Breast epithelium (tissue), 4 donors: ENCODE measurements at regions not wholly inside any gene's neighbourhood (a gene's known extent, or its start where the extent isn't known, plus 50 kb on each side); places are given as distances from the start of the nearest gene placed in this dataset.

Source experiments
- DNase-seq, 2 donors: peaks; one replicate each; pipeline ENCODE4 v3.0.0-alpha.2; 2019; ENCODE audit warnings: low spot score in 2 of 2
- H3K27ac ChIP-seq, 2 donors: fragments of 200-600 bp; sonication (generic) in 1 of 2; one replicate each; pipeline ENCODE4 v1.5.1; 2016 to 2019; ENCODE audit warnings: mild to moderate bottlenecking in 1 of 2
- H3K27me3 ChIP-seq, 2 donors: fragments of 200-600 bp; sonication (generic) in 1 of 2; one replicate each; pipeline versions ENCODE4 v1.5.1 to v1.6.0; 2017 to 2019; ENCODE audit warnings: control low read depth in 1 of 2, mild to moderate bottlenecking in 1 of 2
- H3K36me3 ChIP-seq: fragments of 200-600 bp; one replicate; pipeline ENCODE4 v1.5.1; 2019
- H3K4me1 ChIP-seq, 2 donors: fragments of 200-600 bp; sonication (generic); one replicate each; pipeline ENCODE4 v1.5.1; 2016 to 2019; ENCODE audit warnings: control low read depth in 1 of 2
- H3K4me3 ChIP-seq, 3 donors: fragments of 200-600 bp; sonication (generic); 1 replicate in 2 of 3; 2 replicates in 1 of 3; pipeline ENCODE4 v1.5.1; 2016 to 2019; ENCODE audit warnings: mild to moderate bottlenecking in 3 of 3, moderate library complexity in 2 of 3
- H3K9me3 ChIP-seq, 2 donors: fragments of 200-600 bp; sonication (generic) in 1 of 2; one replicate each; pipeline ENCODE4 v1.5.1; 2016 to 2019; ENCODE audit warnings: control low read depth in 1 of 2
- POLR2A ChIP-seq: fragments of 450-650 bp; IDR thresholded peaks from one replicate; pipeline ENCODE4 v1.6.1; 2016; ENCODE audit warnings: antibody characterized with exemption, mild to moderate bottlenecking, moderate library complexity
- POLR2AphosphoS5 ChIP-seq, 3 donors: sonication (generic); formaldehyde crosslinking; IDR thresholded peaks; one replicate each; pipeline ENCODE4 v1.6.1; 2017; ENCODE audit warnings: antibody characterized with exemption in 3 of 3
- intact Hi-C: fragments of 100-400 bp; cut with DNase I; formaldehyde crosslinking; loops from one replicate; pipeline ENCODE4 v1.15.1; 2023; ENCODE audit warnings: low total_unique reads
- TF ChIP-seq, protein P1 (sequence below), 3 donors: fragments of 450-650 bp; IDR thresholded peaks; one replicate each; pipeline ENCODE4 v1.5.1; 2016 to 2017; ENCODE audit warnings: antibody characterized with exemption in 3 of 3, mild to moderate bottlenecking in 3 of 3, moderate library complexity in 3 of 3

DNA sequence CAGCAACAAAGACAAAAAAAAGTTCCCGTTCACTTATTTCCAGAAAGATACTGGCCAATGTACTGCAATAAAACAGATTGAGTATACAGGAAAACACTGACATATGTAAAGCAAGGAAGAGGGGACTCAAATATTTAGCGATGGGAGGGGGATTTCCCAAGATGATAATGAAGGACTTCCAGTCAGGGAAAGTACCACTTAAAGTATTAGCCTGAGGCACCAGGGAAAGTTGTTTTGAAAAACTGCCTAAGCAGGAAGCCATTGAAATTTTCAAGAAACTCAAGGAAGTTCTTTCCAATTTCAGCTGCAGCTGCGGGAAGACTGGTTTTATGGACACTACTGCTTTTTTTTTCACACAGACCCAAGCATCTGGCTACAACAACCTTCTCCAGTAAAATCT lies 1007.4 kb upstream of the NOVA1 start:
- no peaks in the 10 kb centered on the region for H3K4me1 ChIP-seq
- intact Hi-C loops, result no loop called here
- no peak overlapping the region for H3K4me3 ChIP-seq
- H3K27me3 ChIP-seq, result no peaks in the 10 kb centered on the region
- no peaks in the 10 kb centered on the region for H3K9me3 ChIP-seq
- no peak overlapping the region for H3K27ac ChIP-seq
- TF ChIP-seq POLR2A, result no peak
- TF ChIP-seq POLR2AphosphoS5 (IDR thresholded peaks at IDR 0.05), result no peak
- TF ChIP-seq, protein P1, sequence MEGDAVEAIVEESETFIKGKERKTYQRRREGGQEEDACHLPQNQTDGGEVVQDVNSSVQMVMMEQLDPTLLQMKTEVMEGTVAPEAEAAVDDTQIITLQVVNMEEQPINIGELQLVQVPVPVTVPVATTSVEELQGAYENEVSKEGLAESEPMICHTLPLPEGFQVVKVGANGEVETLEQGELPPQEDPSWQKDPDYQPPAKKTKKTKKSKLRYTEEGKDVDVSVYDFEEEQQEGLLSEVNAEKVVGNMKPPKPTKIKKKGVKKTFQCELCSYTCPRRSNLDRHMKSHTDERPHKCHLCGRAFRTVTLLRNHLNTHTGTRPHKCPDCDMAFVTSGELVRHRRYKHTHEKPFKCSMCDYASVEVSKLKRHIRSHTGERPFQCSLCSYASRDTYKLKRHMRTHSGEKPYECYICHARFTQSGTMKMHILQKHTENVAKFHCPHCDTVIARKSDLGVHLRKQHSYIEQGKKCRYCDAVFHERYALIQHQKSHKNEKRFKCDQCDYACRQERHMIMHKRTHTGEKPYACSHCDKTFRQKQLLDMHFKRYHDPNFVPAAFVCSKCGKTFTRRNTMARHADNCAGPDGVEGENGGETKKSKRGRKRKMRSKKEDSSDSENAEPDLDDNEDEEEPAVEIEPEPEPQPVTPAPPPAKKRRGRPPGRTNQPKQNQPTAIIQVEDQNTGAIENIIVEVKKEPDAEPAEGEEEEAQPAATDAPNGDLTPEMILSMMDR (IDR thresholded peaks at IDR 0.05), result no peak
- no peak for DNase-seq
- H3K36me3 ChIP-seq, result no peaks in the 10 kb centered on the region

DNA sequence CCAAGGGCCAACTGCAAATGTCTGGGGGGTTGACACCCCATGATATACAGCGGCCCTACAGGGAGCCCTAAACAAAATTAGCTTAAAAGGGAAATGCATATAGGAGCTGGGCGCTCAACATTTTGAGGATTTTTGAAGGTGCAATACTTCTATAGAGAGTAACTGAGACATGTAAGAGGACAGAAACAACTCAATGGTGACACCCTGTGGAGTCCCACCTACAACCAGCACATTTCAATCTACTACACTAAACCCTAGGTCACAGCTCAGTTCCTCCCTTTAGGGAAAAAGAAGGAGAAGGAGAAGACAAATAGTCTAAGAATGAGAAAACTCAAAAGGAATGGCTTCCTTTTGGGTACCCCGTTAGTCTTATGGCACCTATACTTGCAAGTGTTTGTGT lies 1010.5 kb upstream of the NOVA1 start:
- Histone ChIP-seq H3K4me1 (no peaks in the 10 kb centered on the region), H3K4me3 (no peak overlapping the region), H3K36me3 (no peaks in the 10 kb centered on the region), H3K27me3 (no peaks in the 10 kb centered on the region), H3K9me3 (no peaks in the 10 kb centered on the region), H3K27ac (no peak overlapping the region)
- intact Hi-C loops, result no loop called here
- TF ChIP-seq POLR2A (no peak), POLR2AphosphoS5 (IDR thresholded peaks at IDR 0.05) (no peak)
- TF ChIP-seq, protein P1 (IDR thresholded peaks at IDR 0.05), result no peak
- no peak for DNase-seq

DNA sequence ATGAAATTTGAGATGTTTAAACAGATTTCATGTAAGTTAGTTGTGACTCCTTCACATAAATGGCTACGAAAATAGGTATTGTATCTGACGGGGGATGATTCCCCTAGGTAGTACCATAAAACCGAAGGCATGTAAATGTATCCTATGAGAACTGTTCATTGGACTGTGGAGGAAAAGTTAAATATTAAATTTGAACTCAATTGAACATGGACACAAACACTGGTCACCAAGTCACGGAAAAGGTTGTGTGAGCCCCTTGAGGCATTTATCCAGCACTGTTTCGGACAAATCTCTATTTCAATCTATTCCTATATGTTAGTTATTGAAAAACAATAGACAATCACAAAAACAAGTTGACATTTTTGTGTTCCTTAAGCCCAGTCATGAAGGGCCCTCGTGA lies 1014.3 kb upstream of the NOVA1 start:
- intact Hi-C loops, result no loop called here
- Histone ChIP-seq H3K27me3 (no peaks in the 10 kb centered on the region), H3K27ac (no peak overlapping the region), H3K9me3 (no peaks in the 10 kb centered on the region), H3K4me3 (no peak overlapping the region), H3K36me3 (no peaks in the 10 kb centered on the region), H3K4me1 (no peaks in the 10 kb centered on the region)
- no peak for DNase-seq
- no peak for TF ChIP-seq POLR2A
- TF ChIP-seq POLR2AphosphoS5 (IDR thresholded peaks at IDR 0.05), result no peak
- TF ChIP-seq, protein P1 (IDR thresholded peaks at IDR 0.05), result no peak

DNA sequence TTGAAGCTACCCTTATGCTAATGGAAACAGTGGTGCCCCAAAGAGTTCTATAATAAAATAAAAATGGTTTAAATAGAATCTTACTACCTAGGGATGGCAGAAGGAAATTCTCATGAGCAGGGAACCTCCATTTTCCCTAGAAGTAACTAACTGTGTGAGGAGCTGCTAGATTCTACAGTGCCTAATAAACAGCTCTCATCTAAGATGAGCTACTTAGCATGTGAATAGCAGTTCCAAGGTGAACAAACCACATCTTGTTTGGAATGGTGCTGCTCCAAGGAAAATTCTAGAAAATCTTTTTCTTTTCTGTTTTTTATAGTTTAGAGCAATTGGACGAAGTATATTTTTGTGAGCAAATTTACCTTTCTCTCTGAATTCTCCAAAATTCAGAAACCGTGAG lies 1015.3 kb upstream of the NOVA1 start:
- DNase-seq, result no peak
- no peaks in the 10 kb centered on the region for H3K9me3 ChIP-seq
- intact Hi-C loops, result no loop called here

DNA sequence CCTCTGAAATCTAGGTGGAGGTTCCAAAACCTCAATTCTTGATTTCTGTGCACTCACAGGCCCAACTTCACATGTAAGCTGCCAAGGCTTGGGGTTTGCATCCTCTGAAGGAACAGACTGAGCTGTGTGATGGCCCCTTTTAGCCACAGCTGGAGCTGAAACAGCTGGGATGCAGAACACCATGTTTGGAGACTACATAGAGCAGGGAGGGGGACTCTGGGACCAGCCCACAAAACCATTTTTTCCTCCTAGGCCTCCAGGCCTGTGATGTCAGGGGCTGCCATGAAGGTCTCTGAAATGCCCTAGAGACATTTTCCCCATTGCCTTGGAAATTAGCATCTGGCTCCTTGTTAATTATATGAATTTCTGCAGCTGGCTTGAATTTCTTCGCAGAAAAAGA lies 1025.9 kb upstream of the NOVA1 start:
- TF ChIP-seq, protein P1 (IDR thresholded peaks at IDR 0.05), result no peak
- TF ChIP-seq POLR2AphosphoS5 (IDR thresholded peaks at IDR 0.05) (no peak), POLR2A (no peak)
- Histone ChIP-seq H3K4me1 (no peaks in the 10 kb centered on the region), H3K9me3 (peaks cover 0 to 17% of the 10 kb centered on the region in 2 donors)

More for the DNA sequence above, 1015.3 kb upstream of the NOVA1 start:
- no peaks in the 10 kb centered on the region for H3K27me3 ChIP-seq
- no peaks in the 10 kb centered on the region for H3K36me3 ChIP-seq
- H3K27ac ChIP-seq, result no peak overlapping the region
- no peaks in the 10 kb centered on the region for H3K4me1 ChIP-seq
- TF ChIP-seq, protein P1 (IDR thresholded peaks at IDR 0.05), result no peak
- no peak for TF ChIP-seq POLR2AphosphoS5 (IDR thresholded peaks at IDR 0.05)
- TF ChIP-seq POLR2A, result no peak
- H3K4me3 ChIP-seq, result no peak overlapping the region

More for the DNA sequence above, 1025.9 kb upstream of the NOVA1 start:
- intact Hi-C loops, result no loop called here
- DNase-seq, result no peak
- no peak overlapping the region for H3K27ac ChIP-seq
- H3K27me3 ChIP-seq, result no peaks in the 10 kb centered on the region
- H3K4me3 ChIP-seq, result no peak overlapping the region
- H3K36me3 ChIP-seq, result no peaks in the 10 kb centered on the region
